DOHH2 (cell line): ENCODE measurements at regions not wholly inside any gene's neighbourhood (a gene's known extent, or its start where the extent isn't known, plus 50 kb on each side); places are given as distances from the start of the nearest gene placed in this dataset.

ENCODE experiments used
- EZH2phosphoT487 ChIP-seq: fragments of 200-600 bp; sonication (generic); IDR thresholded peaks from 2 replicates; pipeline ENCODE4 v1.6.1; 2017; ENCODE audit warnings: borderline replicate concordance, mild to moderate bottlenecking, antibody characterized with exemption, low read length, moderate library complexity, mixed read lengths
- TF ChIP-seq, protein P1 (sequence below): fragments of 200-600 bp; sonication (generic); IDR thresholded peaks from one replicate; pipeline ENCODE4 v1.5.1; 2014; ENCODE audit warnings: antibody characterized with exemption, mild to moderate bottlenecking, low read depth, low read length; ENCODE audit not compliant: poor library complexity, severe bottlenecking

DNA sequence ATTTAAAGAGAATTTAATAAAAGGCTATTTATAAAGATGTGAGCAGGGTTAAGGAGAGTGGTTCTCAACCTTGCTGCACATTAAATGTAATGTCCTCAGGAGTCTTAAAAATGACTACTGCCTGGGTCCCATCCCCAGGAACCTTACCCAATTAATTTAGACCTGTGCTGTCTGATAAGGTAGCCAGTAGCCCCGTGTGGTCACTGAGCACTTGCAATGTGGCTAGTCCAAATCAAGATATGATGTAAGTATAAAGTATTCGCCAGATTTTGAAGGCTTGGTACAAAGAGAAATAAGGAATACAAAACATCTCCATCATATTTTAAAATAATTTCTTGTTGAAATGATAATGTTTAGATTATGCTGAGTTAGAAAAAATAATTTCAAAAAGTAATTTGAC, 343.3 kb upstream of the PPP2R3A start:
- TF ChIP-seq, protein P1, sequence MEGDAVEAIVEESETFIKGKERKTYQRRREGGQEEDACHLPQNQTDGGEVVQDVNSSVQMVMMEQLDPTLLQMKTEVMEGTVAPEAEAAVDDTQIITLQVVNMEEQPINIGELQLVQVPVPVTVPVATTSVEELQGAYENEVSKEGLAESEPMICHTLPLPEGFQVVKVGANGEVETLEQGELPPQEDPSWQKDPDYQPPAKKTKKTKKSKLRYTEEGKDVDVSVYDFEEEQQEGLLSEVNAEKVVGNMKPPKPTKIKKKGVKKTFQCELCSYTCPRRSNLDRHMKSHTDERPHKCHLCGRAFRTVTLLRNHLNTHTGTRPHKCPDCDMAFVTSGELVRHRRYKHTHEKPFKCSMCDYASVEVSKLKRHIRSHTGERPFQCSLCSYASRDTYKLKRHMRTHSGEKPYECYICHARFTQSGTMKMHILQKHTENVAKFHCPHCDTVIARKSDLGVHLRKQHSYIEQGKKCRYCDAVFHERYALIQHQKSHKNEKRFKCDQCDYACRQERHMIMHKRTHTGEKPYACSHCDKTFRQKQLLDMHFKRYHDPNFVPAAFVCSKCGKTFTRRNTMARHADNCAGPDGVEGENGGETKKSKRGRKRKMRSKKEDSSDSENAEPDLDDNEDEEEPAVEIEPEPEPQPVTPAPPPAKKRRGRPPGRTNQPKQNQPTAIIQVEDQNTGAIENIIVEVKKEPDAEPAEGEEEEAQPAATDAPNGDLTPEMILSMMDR, result no peak
- no peak for TF ChIP-seq EZH2phosphoT487
